BLaER1 treated with 17β-estradiol and CSF1 and Interleukin-3, amounts not matched to agents 10 nM and 100 nM (cell line): ENCODE measurements at regions not wholly inside any gene's neighbourhood (a gene's known extent, or its start where the extent isn't known, plus 50 kb on each side); places are given as distances from the start of the nearest gene placed in this dataset.

Source experiments
- H3K27ac ChIP-seq, 11 experiments: shearing (Covaris generic); formaldehyde crosslinking; 2 replicates each; pipeline ENCODE4 v1.8.1; 2022
- H3K27me3 ChIP-seq, 11 experiments: shearing (Covaris generic); formaldehyde crosslinking; 2 replicates each; pipeline ENCODE4 v1.8.1; 2022
- H3K36me3 ChIP-seq, 11 experiments: shearing (Covaris generic); formaldehyde crosslinking; 2 replicates each; pipeline ENCODE4 v1.8.1; 2022
- H3K4me1 ChIP-seq, 10 experiments: shearing (Covaris generic); formaldehyde crosslinking; 2 replicates each; pipeline ENCODE4 v1.8.1; 2022
- H3K4me2 ChIP-seq, 11 experiments: shearing (Covaris generic); formaldehyde crosslinking; 2 replicates each; pipeline ENCODE4 v1.8.1; 2022
- H3K4me3 ChIP-seq, 10 experiments: shearing (Covaris generic); formaldehyde crosslinking; 2 replicates each; pipeline ENCODE4 v1.8.1; 2022
- H3K9ac ChIP-seq, 11 experiments: shearing (Covaris generic); formaldehyde crosslinking; 2 replicates each; pipeline ENCODE4 v1.8.1; 2022
- H3K9me3 ChIP-seq, 11 experiments: shearing (Covaris generic); formaldehyde crosslinking; replicated peaks in 1 of 11; 2 replicates each; pipeline ENCODE4 v1.8.1; 2022
- H4K20me1 ChIP-seq, 11 experiments: shearing (Covaris generic); formaldehyde crosslinking; 2 replicates each; pipeline ENCODE4 v1.8.1; 2022
- Cebpa-rat ChIP-seq, 11 experiments: shearing (Covaris generic); IDR thresholded peaks; 2 replicates each; pipeline ENCODE4 v1.8.1; 2022

GRCh38 chr3:141429371-141430035 is 57.3 kb upstream of the RASA2 start:
- no peak overlapping the region for H3K9ac ChIP-seq
- no peaks in the 10 kb centered on the region for H4K20me1 ChIP-seq
- H3K36me3 ChIP-seq, result no peaks in the 10 kb centered on the region
- no peak overlapping the region for H3K27ac ChIP-seq
- H3K4me3 ChIP-seq, result no peak overlapping the region
- no peak for TF ChIP-seq Cebpa-rat (IDR thresholded peaks at IDR 0.05)
- no peak overlapping the region for H3K4me2 ChIP-seq
- peaks cover 0 to 22% (median 0%) of the 10 kb centered on the region in 10 experiments; a peak in 6 of 20 replicates for H3K4me1 ChIP-seq
- no peaks in the 10 kb centered on the region for H3K9me3 ChIP-seq
- H3K27me3 ChIP-seq, result no peaks in the 10 kb centered on the region

DNA sequence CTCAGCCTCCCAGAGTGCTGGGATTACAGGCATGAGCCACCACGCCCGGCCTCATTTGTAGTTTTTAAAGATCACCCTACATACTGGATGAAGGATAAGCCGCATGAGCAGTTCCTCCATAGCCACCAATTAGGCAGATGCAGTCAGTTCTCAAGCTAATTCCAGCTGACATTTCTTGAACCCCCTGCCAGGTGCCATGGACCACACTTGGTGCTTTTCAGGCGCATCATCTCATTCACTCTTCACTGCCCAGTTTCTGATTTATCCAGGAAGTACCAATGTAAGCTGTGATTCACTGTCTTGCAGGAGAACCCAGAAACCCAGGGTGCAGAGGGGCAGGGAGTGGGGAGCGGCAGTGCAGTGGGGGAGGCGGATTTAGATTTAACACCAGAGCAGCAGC is 56.5 kb upstream of the RASA2 start:
- Histone ChIP-seq H3K27me3 (no peaks in the 10 kb centered on the region), H3K4me1 (peaks cover 0 to 22% (median 0%) of the 10 kb centered on the region in 10 experiments; a peak in 6 of 20 replicates), H3K4me3 (no peak overlapping the region), H3K27ac (no peak overlapping the region), H3K36me3 (no peaks in the 10 kb centered on the region), H3K9me3 (no peaks in the 10 kb centered on the region), H3K4me2 (no peak overlapping the region), H3K9ac (no peak overlapping the region), H4K20me1 (no peaks in the 10 kb centered on the region)
- TF ChIP-seq Cebpa-rat (IDR thresholded peaks at IDR 0.05), result no peak

- H3K4me1 ChIP-seq, result peaks cover 0 to 10% (median 0%) of the 10 kb centered on the region in 10 experiments; a peak in 6 of 20 replicates
- H3K4me3 ChIP-seq, result no peak overlapping the region
- H3K27ac ChIP-seq, result no peak overlapping the region
- H3K4me2 ChIP-seq, result no peak overlapping the region
- H3K9ac ChIP-seq, result no peak overlapping the region
- no peaks in the 10 kb centered on the region for H3K36me3 ChIP-seq
- TF ChIP-seq Cebpa-rat (IDR thresholded peaks at IDR 0.05), result no peak
- H3K9me3 ChIP-seq, result no peaks in the 10 kb centered on the region
- no peaks in the 10 kb centered on the region for H3K27me3 ChIP-seq
- no peaks in the 10 kb centered on the region for H4K20me1 ChIP-seq
Observed at GRCh38 chr3:141431411-141432378, 55.1 kb upstream of the RASA2 start.

DNA sequence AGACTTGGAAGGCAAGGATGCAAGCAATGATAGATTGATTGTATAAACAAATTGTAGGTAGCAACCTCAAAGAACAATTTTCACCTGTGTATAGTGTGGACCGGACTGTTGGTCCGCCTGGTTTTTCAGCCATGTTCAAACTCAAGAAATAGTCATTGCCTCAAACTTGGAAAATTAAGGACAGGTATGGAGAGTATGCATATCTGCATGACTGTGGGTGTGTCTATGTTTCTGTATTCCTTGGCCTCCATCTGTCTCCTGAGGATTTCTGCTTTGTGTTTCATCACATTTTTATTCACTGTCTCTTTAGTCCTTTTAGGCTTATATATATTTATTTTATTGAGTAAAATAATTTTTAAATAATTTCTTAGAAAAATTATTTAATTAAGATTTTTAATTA is 53.9 kb upstream of the RASA2 start:
- Histone ChIP-seq H3K27ac (no peak overlapping the region), H3K9ac (no peak overlapping the region)

DNA sequence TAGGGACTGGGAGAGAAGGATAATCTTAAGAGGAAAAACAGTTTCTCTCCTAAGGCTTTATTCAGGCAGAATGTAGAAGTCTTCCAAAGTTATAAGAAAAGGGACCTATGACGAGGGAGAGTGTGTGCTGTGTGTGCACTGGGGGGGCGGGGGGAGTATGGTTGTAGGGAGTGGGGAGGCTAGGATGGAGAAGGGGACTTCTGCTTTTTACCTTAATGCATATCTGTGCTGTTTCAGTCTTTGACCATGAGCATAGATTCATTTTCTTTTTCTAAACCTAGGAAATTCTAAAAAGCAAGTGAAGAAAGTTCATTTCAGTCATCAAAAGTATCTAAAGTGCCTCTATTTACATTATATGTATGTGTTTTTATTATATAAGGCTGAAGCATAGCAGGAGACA is 52.6 kb upstream of the RASA2 start:
- Histone ChIP-seq H3K4me1 (no peaks in the 10 kb centered on the region), H3K36me3 (no peaks in the 10 kb centered on the region), H3K4me3 (no peak overlapping the region), H3K4me2 (no peak overlapping the region), H4K20me1 (no peaks in the 10 kb centered on the region), H3K27ac (no peak overlapping the region), H3K9ac (no peak overlapping the region), H3K9me3 (no peaks in the 10 kb centered on the region), H3K27me3 (no peaks in the 10 kb centered on the region)
- TF ChIP-seq Cebpa-rat (IDR thresholded peaks at IDR 0.05), result no peak

More for the DNA sequence above, 53.9 kb upstream of the RASA2 start:
- Histone ChIP-seq H3K27me3 (no peaks in the 10 kb centered on the region), H3K36me3 (no peaks in the 10 kb centered on the region), H3K4me2 (no peak overlapping the region), H4K20me1 (no peaks in the 10 kb centered on the region), H3K4me3 (no peak overlapping the region), H3K9me3 (no peaks in the 10 kb centered on the region), H3K4me1 (no peaks in the 10 kb centered on the region)
- no peak for TF ChIP-seq Cebpa-rat (IDR thresholded peaks at IDR 0.05)

GRCh38 chr3:141436180-141436579 is 50.6 kb upstream of the RASA2 start:
- Histone ChIP-seq H3K4me2 (no peak overlapping the region), H3K9me3 (no peaks in the 10 kb centered on the region), H3K27ac (no peak overlapping the region), H4K20me1 (no peaks in the 10 kb centered on the region), H3K4me1 (peaks cover 0 to 3% (median 0%) of the 10 kb centered on the region in 10 experiments; a peak in 5 of 20 replicates), H3K9ac (no peak overlapping the region), H3K36me3 (no peaks in the 10 kb centered on the region), H3K4me3 (no peak overlapping the region), H3K27me3 (no peaks in the 10 kb centered on the region)
- no peak for TF ChIP-seq Cebpa-rat (IDR thresholded peaks at IDR 0.05)
